Natural killer cell treated with Interleukin-12 subunit alpha and Interleukin-12 subunit beta and Interleukin-15 and Interleukin-18, amount 100 ng/mL, for 72 hours (primary cell): ENCODE measurements at regions not wholly inside any gene's neighbourhood (a gene's known extent, or its start where the extent isn't known, plus 50 kb on each side); places are given as distances from the start of the nearest gene placed in this dataset.

Source experiments
- ATAC-seq, 2 donors: fragments of 150-1000 bp; cut with Tn5 transposase in 1 of 2; sonication (Bioruptor Pico), chemical (Tn5 transposase) in 1 of 2; 2 replicates each; pipeline ENCODE4 v1.10.0; 2021
- DNase-seq: peaks from one replicate; pipeline ENCODE4 v3.0.0; 2022; ENCODE audit warnings: low spot score
- H3K27ac Mint-ChIP-seq, 2 donors: 1 replicate in 1 of 2; 2 replicates in 1 of 2; pipeline ENCODE4 v1.8.0; 2022; ENCODE audit warnings: mixed read lengths in 2 of 2, mild to moderate bottlenecking in 1 of 2, moderate library complexity in 1 of 2
- H3K27me3 Mint-ChIP-seq, 2 donors: 1 replicate in 1 of 2; 2 replicates in 1 of 2; pipeline ENCODE4 v1.8.0; 2022; ENCODE audit warnings: mixed read lengths in 2 of 2
- H3K36me3 Mint-ChIP-seq: one replicate; pipeline ENCODE4 v1.8.0; 2022; ENCODE audit warnings: mixed read lengths
- H3K4me1 Mint-ChIP-seq, 2 donors: 1 replicate in 1 of 2; 2 replicates in 1 of 2; pipeline ENCODE4 v1.8.0; 2022; ENCODE audit warnings: low read depth in 2 of 2, mixed read lengths in 2 of 2, mild to moderate bottlenecking in 1 of 2
- H3K4me3 Mint-ChIP-seq: one replicate; pipeline ENCODE4 v1.8.0; 2022; ENCODE audit warnings: mixed read lengths
- H3K9me3 Mint-ChIP-seq: 2 replicates; pipeline ENCODE4 v1.8.0; 2022; ENCODE audit warnings: mixed read lengths

DNA sequence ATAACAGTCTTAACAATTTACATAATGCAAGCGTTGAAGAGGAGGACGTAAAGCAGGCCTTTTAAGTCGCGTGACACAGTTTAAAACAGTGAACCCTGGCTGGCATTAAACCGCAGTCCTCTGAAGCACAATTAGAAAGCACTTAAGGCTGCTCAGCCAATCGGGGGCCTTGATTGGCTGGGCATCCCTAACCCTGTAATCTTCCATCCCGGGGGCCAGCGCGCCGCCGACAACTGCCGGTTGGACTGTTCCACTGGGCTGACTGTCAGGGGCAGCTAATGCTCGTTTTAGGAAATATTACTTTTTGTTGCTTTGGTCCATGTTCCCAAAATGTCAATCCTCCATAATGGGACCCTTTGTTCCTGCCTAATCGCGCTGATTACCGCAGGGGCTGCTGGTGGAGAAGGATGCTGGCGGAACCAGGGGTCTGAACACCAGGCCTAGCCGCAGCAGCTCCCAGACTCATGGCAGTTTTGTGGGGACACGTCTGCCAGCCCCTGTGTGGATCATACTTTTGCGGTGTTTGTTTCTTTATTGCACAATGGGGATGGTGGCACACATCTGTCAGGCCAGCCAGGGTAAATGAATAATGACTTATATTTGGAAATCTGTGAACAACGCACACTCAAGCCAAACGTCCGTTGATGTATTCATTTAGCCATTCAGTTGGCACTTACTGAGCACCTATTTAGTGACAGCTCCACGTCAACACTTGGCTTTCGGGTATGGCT is 127.1 kb upstream of the SPACA7 start:
- H3K9me3 Mint-ChIP-seq, result no peaks in the 10 kb centered on the region
- peaks cover 0 to 4% of the 10 kb centered on the region in 2 donors for H3K27me3 Mint-ChIP-seq
- no peaks in the 10 kb centered on the region for H3K4me1 Mint-ChIP-seq
- H3K36me3 Mint-ChIP-seq, result no peaks in the 10 kb centered on the region
- DNase-seq (no peak), ATAC-seq (no peak)
- H3K27ac Mint-ChIP-seq, result no peak overlapping the region
- no peak overlapping the region for H3K4me3 Mint-ChIP-seq

DNA sequence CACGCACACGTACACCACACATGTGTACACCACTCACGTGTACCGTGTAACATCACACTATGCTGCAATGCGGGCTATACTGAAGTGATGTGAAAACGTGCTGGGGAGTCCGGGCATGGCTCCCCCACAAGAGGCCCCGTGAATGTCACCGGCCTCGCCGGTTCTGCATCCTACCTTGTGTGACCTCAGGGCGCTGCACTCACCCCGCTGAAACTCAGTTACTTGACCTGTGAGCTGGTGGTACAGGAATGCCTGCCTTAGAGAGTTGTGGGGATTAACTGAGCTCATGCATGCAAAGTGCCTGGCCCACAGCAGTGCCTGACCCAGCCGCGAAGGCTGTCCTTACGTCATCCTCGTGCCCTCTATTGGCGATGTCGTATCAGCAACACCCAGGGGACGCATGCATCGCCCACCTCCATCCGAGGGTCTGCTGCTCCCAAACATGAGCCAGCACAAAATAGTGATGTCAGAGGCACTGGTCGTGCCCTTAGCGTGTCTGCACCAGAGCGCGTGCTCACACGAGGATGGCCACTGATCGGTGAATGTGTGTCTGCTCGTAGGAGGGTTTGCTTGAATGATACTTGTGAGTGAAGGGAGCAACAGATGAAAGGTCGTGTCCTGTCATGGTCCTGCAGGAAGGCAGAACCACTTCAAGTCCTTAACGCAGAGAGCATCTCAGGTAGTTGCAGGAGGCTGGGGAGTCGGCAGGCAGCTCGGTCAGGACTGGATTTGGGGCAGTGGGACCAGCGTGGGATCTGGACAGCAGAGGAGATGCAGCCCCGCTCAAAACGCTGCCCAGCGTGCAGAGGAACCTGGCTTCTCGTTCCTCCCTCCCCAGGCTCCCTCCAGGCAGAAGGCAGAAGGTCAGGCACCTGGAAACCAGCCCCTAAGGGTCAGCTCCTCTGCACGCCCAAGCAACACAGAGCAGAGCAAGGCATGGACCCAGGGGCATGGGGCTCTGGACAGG is 126.2 kb upstream of the SPACA7 start:
- Mint-ChIP-seq H3K9me3 (no peaks in the 10 kb centered on the region), H3K36me3 (no peaks in the 10 kb centered on the region), H3K4me1 (no peaks in the 10 kb centered on the region), H3K27me3 (peaks cover under 1 to 9% of the 10 kb centered on the region in 2 donors), H3K4me3 (no peak overlapping the region), H3K27ac (no peak overlapping the region)
- DNase-seq, result no peak
- no peak for ATAC-seq

DNA sequence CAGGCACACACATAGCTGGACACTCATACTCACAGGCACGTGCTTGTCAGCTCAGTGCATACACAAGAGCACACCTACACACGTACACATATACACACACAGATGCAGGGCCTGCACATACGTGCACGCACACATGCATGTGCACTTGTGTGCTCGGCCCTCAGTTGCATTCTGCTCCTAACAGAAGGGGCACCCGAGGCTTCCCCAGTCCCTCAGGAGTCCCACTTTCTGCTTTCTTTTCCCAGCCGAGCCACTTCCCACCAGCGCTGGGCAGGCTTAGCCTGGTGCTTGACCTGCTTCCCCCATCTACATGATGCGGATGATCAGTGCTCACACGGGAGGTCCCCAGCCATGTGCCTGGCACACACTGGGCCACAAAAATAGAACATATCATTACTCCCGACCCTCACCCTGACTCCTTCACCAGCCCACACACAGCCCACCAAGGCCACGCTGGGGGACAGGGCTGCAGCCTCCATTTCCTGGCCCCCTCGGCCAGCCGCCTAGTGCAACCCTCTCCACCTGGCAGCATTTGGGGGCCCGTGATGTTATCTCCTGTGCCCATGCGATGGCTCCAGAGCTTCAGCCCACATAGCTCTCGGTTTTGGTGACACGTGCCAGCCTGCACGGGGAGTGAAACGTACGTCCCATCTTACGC is 125.2 kb upstream of the SPACA7 start:
- Mint-ChIP-seq H3K9me3 (no peaks in the 10 kb centered on the region), H3K4me1 (no peaks in the 10 kb centered on the region), H3K27ac (no peak overlapping the region), H3K36me3 (no peaks in the 10 kb centered on the region), H3K27me3 (peaks cover 5 to 14% of the 10 kb centered on the region in 2 donors), H3K4me3 (no peak overlapping the region)
- ATAC-seq (peak in 1 of 2 donors; percentile 9), DNase-seq (no peak)

DNA sequence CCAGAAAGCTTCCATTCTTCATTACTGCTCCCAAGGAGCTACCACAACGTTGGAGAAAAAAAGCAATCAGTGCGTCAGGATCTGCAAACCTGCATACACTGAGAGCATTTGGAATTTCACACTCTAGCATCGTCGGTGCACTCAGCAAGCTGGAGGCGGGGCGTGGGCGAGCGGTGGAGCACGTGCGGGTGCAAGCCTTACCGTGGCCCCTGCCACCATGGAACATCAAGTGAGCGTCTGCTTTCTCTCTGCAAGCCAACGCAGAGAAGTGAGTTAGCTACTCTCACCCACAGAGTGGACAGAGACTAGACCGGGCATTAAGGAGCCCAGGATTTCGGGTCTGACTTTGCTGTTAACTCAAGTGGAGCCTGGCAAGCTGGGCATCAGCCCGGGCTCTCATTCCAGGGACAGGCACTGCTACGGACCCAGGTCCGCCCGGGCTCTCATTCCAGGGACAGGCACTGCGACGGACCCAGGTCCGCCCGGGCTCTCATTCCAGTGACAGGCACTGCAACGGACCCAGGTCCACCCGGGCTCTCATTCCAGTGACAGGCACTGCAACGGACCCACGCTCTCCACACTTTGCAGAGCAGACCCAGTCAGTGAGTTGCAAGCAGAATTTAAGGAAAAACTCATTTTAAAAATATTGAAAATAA is 124.1 kb upstream of the SPACA7 start:
- Mint-ChIP-seq H3K27ac (no peak overlapping the region), H3K36me3 (no peaks in the 10 kb centered on the region)

DNA sequence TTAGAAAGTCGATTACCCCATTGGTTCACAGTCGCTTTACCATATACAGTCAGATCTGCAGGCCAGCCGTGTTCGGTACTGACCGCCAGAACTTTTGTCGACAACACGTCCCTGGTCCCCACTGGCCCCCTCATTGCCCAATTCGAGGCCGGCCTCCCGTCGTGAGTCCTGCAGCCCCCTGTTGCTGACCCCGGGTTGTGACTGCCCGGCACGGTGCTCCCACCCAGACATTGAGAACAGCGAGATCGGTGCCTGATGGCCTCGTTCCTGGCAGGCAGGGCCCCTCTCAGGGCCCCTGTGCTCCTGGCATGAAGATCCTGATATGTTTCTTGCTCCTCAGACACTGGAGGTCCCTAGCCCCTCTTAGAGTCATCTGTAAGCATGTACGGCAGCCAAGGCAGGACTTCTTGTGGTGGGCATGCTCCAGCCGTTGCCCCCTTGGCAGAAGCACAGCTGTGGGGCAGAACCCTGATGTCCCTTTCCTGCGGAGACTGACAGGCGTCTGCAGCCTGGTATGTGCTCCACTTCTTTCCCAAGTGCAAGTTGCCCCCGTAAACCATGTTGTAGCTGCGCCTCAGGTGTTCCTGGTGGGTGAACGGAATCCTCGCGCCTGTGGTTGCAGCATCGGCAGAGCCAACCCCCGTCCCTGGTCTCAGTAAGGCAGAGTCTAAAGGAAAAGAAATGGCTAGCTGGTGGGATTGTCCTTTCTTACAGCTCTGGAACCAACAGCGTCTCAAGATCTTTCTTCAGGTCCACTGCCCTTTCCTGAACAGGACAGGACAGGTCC is 123.2 kb upstream of the SPACA7 start:
- H3K27me3 Mint-ChIP-seq, result peaks cover 5 to 14% of the 10 kb centered on the region in 2 donors
- no peak for DNase-seq

More for the DNA sequence above, 124.1 kb upstream of the SPACA7 start:
- Mint-ChIP-seq H3K4me1 (no peaks in the 10 kb centered on the region), H3K9me3 (no peaks in the 10 kb centered on the region), H3K4me3 (no peak overlapping the region), H3K27me3 (peaks cover 5 to 14% of the 10 kb centered on the region in 2 donors)
- no peak for ATAC-seq
- DNase-seq, result no peak

DNA sequence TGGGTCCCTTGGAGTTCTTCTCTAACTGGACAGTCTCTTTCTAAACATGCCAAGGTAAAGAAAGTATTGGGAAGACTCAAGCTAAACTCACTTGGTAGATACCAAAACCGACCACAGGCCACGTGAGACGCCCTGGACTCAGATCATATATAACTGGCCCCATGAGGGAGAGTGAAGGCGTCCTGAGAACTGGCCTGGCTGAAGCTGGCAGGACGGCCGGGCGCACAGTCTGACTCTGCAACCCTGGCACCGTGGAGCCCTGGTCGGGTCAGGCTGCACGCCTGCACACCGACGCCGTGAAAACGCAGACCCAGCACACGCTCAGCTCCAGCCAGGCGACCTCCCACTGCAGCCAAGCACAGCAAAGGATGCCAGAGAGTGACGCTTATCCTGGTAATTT is 122.5 kb upstream of the SPACA7 start:
- no peak overlapping the region for H3K4me3 Mint-ChIP-seq
- ATAC-seq (no peak), DNase-seq (no peak)
- peaks cover 5 to 14% of the 10 kb centered on the region in 2 donors for H3K27me3 Mint-ChIP-seq
- no peaks in the 10 kb centered on the region for H3K36me3 Mint-ChIP-seq
- no peaks in the 10 kb centered on the region for H3K4me1 Mint-ChIP-seq
- no peak overlapping the region for H3K27ac Mint-ChIP-seq
- H3K9me3 Mint-ChIP-seq, result no peaks in the 10 kb centered on the region

More for the DNA sequence above, 123.2 kb upstream of the SPACA7 start:
- Mint-ChIP-seq H3K9me3 (no peaks in the 10 kb centered on the region), H3K4me3 (no peak overlapping the region), H3K27ac (no peak overlapping the region), H3K36me3 (no peaks in the 10 kb centered on the region), H3K4me1 (no peaks in the 10 kb centered on the region)
- ATAC-seq, result no peak

DNA sequence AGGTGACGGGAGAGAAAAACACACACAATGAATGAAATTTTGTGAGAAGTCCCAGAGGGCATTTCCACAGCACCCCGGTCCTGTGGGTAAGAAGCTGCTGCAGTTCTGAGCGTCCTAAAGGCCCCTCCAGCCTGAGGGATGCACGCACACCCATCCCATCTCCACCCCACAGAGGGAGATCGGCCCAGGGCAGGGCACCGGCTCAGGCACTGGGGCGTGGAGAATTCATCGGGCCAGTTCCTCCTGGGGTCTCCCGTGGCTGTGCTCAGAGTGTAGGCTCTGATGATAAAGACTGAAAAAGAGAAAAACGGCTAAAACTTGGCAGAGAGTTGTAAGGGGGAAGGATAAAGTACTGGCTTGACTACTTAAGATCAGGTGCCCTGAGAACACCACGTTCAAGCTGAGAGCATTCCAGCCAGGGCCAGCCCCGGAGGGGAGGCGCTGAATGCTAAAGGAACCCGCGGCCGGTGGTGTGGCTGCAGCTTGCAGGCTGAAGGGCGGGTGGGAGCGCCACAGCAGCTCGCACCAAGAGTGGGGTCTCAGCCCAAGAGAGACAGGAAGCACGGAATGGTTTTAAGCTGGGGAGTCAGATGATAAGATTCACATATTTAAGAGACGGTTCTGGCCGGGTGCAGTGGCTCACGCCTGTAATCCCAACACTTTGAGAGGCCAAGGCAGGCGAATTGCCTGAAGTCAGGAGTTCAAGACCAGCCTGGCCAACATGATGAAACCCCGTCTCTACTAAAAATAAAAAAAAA is 121.9 kb upstream of the SPACA7 start:
- Mint-ChIP-seq H3K9me3 (no peaks in the 10 kb centered on the region), H3K27me3 (peaks cover 5 to 14% of the 10 kb centered on the region in 2 donors), H3K36me3 (no peaks in the 10 kb centered on the region), H3K27ac (no peak overlapping the region), H3K4me1 (no peaks in the 10 kb centered on the region), H3K4me3 (no peak overlapping the region)
- DNase-seq (no peak), ATAC-seq (no peak)

DNA sequence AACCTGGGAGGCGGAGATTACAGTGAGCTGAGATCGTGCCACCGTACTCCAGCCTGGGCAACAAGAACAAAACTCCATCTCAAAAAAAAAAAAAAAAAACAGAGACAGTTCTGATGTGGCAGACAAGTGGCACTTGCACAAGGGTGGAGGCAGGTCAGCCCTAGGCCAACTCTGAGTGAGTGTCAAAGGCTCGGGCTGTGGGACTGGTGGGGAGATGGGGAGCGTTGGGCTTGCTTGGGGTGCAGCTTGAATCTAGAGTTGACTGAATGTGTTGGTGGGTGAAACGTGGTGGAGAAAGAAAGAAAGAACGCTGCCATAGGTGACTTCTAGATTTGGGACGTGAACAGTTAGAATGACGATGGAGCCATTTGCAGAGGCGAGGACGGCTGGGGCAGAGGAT is 121.3 kb upstream of the SPACA7 start:
- no peak overlapping the region for H3K27ac Mint-ChIP-seq
- H3K4me3 Mint-ChIP-seq, result no peak overlapping the region
- ATAC-seq (no peak), DNase-seq (no peak)
- H3K36me3 Mint-ChIP-seq, result no peaks in the 10 kb centered on the region
- H3K27me3 Mint-ChIP-seq, result peaks cover 9 to 13% of the 10 kb centered on the region in 2 donors
- no peaks in the 10 kb centered on the region for H3K4me1 Mint-ChIP-seq
- no peaks in the 10 kb centered on the region for H3K9me3 Mint-ChIP-seq

DNA sequence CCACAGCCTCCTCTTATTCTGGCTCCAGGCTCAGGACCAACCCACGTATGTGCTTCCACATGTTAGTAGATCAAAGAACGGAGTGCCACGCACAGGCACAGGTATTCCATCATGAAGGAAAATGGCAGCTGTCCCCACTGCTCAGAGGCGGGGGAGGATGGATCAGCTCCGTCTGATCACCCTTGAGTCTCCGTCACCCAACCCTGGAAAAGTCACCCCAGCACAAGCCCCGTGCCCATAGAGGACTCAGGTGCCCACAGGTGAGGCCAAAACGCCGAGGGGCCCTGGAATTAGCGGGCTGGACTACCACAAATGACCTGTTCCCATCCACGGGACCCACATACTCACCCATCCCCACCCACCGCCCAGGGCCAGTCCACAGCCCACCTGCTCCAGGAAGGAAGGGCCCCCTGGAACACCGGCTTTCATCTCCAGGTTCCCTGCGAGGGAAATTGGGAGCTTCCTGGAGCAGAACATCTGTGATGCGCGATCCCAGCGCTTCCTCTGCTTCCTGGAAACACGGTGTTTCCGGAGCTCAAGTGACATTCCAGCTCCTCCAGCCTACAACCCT is 120.5 kb upstream of the SPACA7 start:
- ATAC-seq (no peak), DNase-seq (no peak)
- no peaks in the 10 kb centered on the region for H3K4me1 Mint-ChIP-seq
- H3K27me3 Mint-ChIP-seq, result peaks cover 10% of the 10 kb centered on the region in 2 donors
- no peak overlapping the region for H3K27ac Mint-ChIP-seq
- no peak overlapping the region for H3K4me3 Mint-ChIP-seq
- H3K9me3 Mint-ChIP-seq, result no peaks in the 10 kb centered on the region
- no peaks in the 10 kb centered on the region for H3K36me3 Mint-ChIP-seq

DNA sequence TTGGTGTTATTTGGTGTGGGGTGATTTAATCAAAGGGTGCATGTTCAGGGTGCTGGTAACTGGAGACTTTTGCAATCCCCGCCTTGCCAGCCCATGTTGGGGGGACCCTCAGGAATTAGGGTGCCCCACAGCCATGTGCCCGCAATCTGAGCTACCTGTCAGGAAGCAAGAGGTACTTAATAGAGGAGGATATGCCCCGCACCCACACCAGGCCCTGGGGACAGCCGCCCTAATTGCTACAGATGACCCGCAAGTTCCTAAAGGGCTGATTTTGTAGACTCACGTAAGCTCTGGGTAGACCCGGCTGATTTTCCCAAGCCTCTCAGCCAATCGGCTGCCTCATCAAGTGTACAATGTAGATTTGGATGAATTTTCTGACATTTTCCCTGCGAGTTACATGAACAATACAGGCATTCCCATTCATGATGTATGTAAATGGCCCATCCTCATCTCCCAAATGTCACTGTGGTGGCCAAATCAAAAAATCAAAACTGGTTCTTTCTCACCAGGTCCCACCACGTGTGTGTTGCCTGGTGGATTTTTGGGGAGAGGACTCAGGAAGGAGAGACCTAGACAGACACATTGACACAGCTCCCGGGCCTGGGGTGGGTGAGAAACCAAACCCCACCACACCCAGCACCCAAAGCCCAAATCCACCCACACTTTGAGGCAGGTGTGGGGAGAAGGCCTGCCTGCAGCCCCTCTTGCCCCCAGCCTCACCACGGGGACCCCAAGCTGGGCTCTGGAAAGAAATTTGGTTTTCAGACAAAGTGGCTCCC is 119.2 kb upstream of the SPACA7 start:
- Mint-ChIP-seq H3K4me1 (no peaks in the 10 kb centered on the region), H3K36me3 (no peaks in the 10 kb centered on the region)
- DNase-seq, result no peak

DNA sequence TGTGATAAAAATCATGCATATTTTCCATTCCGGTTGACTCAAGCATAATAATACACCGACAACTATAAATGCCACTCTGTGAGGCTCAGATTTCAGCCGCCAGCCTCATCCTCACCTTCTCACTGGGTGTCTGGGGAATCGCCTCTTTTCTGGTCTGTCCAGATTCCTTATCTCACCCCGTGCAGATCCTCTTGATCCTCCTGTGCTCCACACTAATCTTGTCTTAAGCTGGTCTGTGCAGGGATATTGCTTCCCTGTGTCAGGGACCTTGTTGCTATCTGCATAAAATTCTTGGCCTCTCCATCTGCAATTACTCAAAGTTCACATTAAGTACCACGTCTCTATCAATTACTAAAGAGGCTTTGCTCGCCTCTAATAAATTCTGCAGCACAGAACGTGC is 116.6 kb upstream of the SPACA7 start:
- peaks cover 6 to 10% of the 10 kb centered on the region in 2 donors for H3K27me3 Mint-ChIP-seq
- H3K4me1 Mint-ChIP-seq, result no peaks in the 10 kb centered on the region
- no peaks in the 10 kb centered on the region for H3K9me3 Mint-ChIP-seq
- no peak for ATAC-seq
- H3K36me3 Mint-ChIP-seq, result no peaks in the 10 kb centered on the region
- no peak for DNase-seq
- no peak overlapping the region for H3K27ac Mint-ChIP-seq
- H3K4me3 Mint-ChIP-seq, result no peak overlapping the region

More for the DNA sequence above, 119.2 kb upstream of the SPACA7 start:
- Mint-ChIP-seq H3K27me3 (peaks cover 10% of the 10 kb centered on the region in 2 donors), H3K4me3 (no peak overlapping the region), H3K9me3 (no peaks in the 10 kb centered on the region), H3K27ac (no peak overlapping the region)
- no peak for ATAC-seq
